ENCODE measurements at regions not wholly inside any gene's neighbourhood (a gene's known extent, or its start where the extent isn't known, plus 50 kb on each side); places are given as distances from the start of the nearest gene placed in this dataset.

DNA sequence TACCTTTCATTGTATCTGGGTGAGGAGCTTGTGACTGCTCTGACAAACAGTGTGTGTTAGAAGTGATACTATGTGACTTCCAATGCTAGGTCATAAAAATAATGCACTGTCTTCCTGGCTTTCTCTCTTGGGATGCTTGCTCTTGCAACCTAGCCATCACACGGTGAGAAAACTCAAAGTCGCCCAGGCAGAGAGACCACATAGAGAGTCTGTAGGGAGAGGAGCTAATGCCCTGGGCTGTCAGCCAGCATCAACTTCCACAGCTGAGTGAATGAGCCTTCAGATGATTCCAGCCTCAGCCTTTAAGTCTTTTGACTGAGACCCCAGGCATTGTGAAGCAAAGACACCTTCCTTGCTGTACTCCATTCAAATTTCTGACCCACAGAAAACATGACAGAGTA, 220.6 kb upstream of the SGO1 start:
- Mint-ChIP-seq H3K4me3 (no peak overlapping the region), H3K36me3 (ENCODE audit: low read depth) (no peaks in the 10 kb centered on the region), H3K9me3 (ENCODE audit: low read depth) (no peaks in the 10 kb centered on the region), H3K27me3 (no peaks in the 10 kb centered on the region), H3K4me1 (no peaks in the 10 kb centered on the region), H3K27ac (no peak overlapping the region)
- ATAC-seq (no peak), DNase-seq (no peak)
- CTCF ChIA-PET = no interaction called here
- intact Hi-C loops (cut with DNase I, micrococcal nuclease) = no loop called here
- POLR2A ChIA-PET = no interaction called here

- H3K27me3 Mint-ChIP-seq = no peaks in the 10 kb centered on the region
- H3K36me3 Mint-ChIP-seq (ENCODE audit: low read depth) = no peaks in the 10 kb centered on the region
- ChIA-PET CTCF (no interaction called here), POLR2A (no interaction called here)
- ATAC-seq = no peak
- H3K9me3 Mint-ChIP-seq (ENCODE audit: low read depth) = no peaks in the 10 kb centered on the region
- no peak overlapping the region for H3K4me3 Mint-ChIP-seq
- no peaks in the 10 kb centered on the region for H3K4me1 Mint-ChIP-seq
- DNase-seq = no peak
- intact Hi-C loops (cut with DNase I, micrococcal nuclease) = no loop called here
- H3K27ac Mint-ChIP-seq = no peak overlapping the region
These were observed 219.7 kb upstream of the SGO1 start for GRCh38 chr3:20405744-20406143.

DNA sequence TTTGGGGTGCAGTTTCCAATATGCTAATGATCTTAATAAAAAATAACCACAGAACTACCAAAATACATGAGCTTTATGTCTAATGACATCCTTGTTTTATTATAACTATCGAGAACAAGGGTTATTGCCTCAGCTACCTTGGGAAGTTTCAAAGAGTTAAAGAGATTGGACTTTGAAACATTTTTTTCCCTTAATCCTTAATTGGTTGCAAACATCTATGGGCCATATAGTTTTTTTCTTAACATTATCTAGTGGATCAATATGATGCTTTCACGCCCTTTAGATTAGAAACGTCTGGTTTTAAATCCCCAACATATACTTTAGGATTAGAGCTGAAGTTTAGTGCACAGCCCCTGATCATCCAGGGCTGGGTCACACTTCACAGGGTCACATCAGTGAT, 219.2 kb upstream of the SGO1 start:
- Mint-ChIP-seq H3K27me3 (no peaks in the 10 kb centered on the region), H3K4me1 (no peaks in the 10 kb centered on the region), H3K36me3 (ENCODE audit: low read depth) (no peaks in the 10 kb centered on the region), H3K27ac (no peak overlapping the region), H3K9me3 (ENCODE audit: low read depth) (no peaks in the 10 kb centered on the region), H3K4me3 (no peak overlapping the region)
- POLR2A ChIA-PET = no interaction called here
- DNase-seq (no peak), ATAC-seq (no peak)
- intact Hi-C loops (cut with DNase I, micrococcal nuclease) = no loop called here
- CTCF ChIA-PET = no interaction called here

GRCh38 chr3:20404741-20405100, 218.7 kb upstream of the SGO1 start:
- Mint-ChIP-seq H3K36me3 (ENCODE audit: low read depth) (no peaks in the 10 kb centered on the region), H3K4me1 (no peaks in the 10 kb centered on the region), H3K9me3 (ENCODE audit: low read depth) (no peaks in the 10 kb centered on the region), H3K27ac (no peak overlapping the region), H3K4me3 (no peak overlapping the region), H3K27me3 (no peaks in the 10 kb centered on the region)
- CTCF ChIA-PET = no interaction called here
- POLR2A ChIA-PET = no interaction called here
- DNase-seq (no peak), ATAC-seq (no peak)
- intact Hi-C loops (cut with DNase I, micrococcal nuclease) = no loop called here

DNA sequence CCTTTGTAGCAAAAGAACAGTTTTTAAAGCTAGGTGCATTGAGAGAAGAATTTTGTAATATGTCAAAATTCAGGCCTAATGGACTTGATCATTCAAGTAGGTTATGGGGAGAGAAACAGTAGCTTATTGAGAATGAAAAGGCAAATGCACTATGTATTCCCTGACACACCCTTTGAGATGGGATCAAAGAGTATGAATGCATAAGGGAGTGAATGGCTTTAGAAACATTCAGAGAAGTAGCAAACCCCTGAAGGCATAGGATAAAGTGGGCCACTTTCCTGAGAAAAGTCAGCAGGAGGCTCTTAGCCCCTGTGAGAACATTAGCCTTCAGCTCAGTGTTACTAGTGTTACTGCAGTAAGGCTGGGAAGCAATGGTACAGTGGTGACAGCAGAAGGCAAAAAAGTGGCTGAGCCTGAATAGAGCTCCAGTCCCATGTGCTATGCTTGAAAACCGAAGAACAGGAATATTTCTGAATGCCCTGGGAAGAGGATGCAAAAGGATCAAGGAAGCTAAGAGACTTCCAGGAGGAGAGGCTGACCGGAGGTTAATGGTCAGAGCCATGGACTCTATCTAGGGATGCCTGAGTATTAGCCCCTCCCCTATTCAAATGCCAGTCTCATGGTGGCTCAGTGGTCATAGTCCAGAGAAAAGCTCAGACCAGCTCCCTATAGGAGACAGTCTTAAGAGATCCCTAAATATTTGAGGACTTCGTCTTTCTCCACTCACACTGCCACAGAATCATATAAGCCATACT, 218.2 kb upstream of the SGO1 start:
- POLR2A ChIA-PET = no interaction called here
- DNase-seq (no peak), ATAC-seq (no peak)
- CTCF ChIA-PET = no interaction called here
- intact Hi-C loops (cut with DNase I, micrococcal nuclease) = no loop called here
- H3K4me1 Mint-ChIP-seq = no peaks in the 10 kb centered on the region
- no peak overlapping the region for H3K4me3 Mint-ChIP-seq
- H3K9me3 Mint-ChIP-seq (ENCODE audit: low read depth) = no peaks in the 10 kb centered on the region
- no peaks in the 10 kb centered on the region for H3K36me3 Mint-ChIP-seq (ENCODE audit: low read depth)
- H3K27ac Mint-ChIP-seq = no peak overlapping the region
- H3K27me3 Mint-ChIP-seq = no peaks in the 10 kb centered on the region

DNA sequence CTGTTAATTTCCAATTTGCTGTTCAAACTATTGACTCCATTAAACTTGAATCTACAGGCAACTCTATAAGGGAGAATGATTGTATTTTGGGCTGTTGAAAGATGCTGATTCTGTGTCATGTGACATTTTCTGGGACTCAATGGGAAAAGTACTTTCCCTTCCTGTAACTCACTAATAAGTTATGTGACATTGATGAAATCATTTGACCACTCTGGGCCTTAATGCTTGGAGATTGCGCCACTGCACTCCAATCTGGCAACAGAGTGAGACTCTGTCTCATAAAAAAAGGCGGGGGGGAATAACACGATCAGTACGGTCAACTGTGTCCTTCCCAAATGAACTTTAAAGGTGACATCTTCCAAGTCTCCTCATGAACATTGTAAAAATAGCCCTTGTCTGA, 215.2 kb upstream of the SGO1 start:
- H3K27ac Mint-ChIP-seq = no peak overlapping the region
- H3K4me3 Mint-ChIP-seq = no peak overlapping the region
- ATAC-seq = no peak
- CTCF ChIA-PET = no interaction called here
- no peak for DNase-seq
- no peaks in the 10 kb centered on the region for H3K4me1 Mint-ChIP-seq
- no peaks in the 10 kb centered on the region for H3K36me3 Mint-ChIP-seq (ENCODE audit: low read depth)
- POLR2A ChIA-PET = interaction anchor here (0.8 kb wide), 1 partner anchor 145 kb away, joined by 3 read pairs; no protein-coding TSS in a partner anchor
- H3K9me3 Mint-ChIP-seq (ENCODE audit: low read depth) = no peaks in the 10 kb centered on the region
- H3K27me3 Mint-ChIP-seq = no peaks in the 10 kb centered on the region
- intact Hi-C loops (cut with DNase I, micrococcal nuclease) = no loop called here

DNA sequence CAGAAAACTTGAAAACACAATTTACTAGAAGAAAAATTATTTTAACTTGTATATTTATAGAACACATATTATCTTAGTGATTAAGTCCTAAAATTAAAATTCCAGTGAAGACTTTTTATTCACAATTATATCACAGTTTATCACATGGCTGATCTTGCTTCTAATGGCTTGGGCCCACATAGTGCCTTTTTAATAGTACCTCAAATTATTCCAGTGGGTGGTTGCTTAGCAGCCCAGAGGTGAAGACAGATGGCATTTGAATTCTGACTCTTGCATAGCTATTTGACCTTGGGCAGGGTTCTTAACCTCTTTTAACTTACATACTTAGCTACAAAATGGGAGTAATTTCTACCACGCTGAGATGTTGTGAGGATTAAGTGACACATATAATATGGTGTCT, 214.7 kb upstream of the SGO1 start:
- no peaks in the 10 kb centered on the region for H3K9me3 Mint-ChIP-seq (ENCODE audit: low read depth)
- H3K27ac Mint-ChIP-seq = no peak overlapping the region
- H3K4me1 Mint-ChIP-seq = no peaks in the 10 kb centered on the region
- no peak overlapping the region for H3K4me3 Mint-ChIP-seq
- POLR2A ChIA-PET = no interaction called here
- no peaks in the 10 kb centered on the region for H3K36me3 Mint-ChIP-seq (ENCODE audit: low read depth)
- DNase-seq = no peak
- no peaks in the 10 kb centered on the region for H3K27me3 Mint-ChIP-seq
- ATAC-seq = no peak
- intact Hi-C loops (cut with DNase I, micrococcal nuclease) = no loop called here
- CTCF ChIA-PET = interaction anchor here (1.4 kb wide), 1 partner anchor 11 kb away, joined by 3 read pairs; no protein-coding TSS in a partner anchor

DNA sequence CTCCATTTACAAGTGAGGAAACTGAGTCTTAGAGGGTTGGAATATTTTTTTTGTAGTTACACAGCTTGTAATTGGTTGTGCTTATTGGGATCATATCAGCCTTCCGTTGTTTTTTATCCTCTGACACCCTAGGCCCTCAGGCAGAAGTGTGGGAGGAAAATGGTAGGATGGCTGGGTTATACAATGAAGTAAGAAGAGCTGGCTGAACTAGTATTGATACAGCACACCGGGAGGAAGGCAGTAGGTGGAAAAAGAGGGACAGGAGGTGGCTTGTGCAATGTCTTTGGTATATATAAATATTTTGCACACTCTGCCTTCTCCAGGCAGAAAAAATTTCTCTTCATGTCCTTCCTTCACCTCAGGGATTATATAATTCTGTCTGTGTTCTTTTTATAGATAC, 214.3 kb upstream of the SGO1 start:
- H3K9me3 Mint-ChIP-seq (ENCODE audit: low read depth) = no peaks in the 10 kb centered on the region
- no peak overlapping the region for H3K27ac Mint-ChIP-seq
- ATAC-seq (no peak), DNase-seq (no peak)
- intact Hi-C loops (cut with DNase I, micrococcal nuclease) = no loop called here
- ChIA-PET CTCF (interaction anchor here (1.4 kb wide), 1 partner anchor 12 kb away, joined by 3 read pairs; no protein-coding TSS in a partner anchor), POLR2A (no interaction called here)
- no peaks in the 10 kb centered on the region for H3K27me3 Mint-ChIP-seq
- H3K4me3 Mint-ChIP-seq = no peak overlapping the region
- no peaks in the 10 kb centered on the region for H3K36me3 Mint-ChIP-seq (ENCODE audit: low read depth)
- no peaks in the 10 kb centered on the region for H3K4me1 Mint-ChIP-seq

DNA sequence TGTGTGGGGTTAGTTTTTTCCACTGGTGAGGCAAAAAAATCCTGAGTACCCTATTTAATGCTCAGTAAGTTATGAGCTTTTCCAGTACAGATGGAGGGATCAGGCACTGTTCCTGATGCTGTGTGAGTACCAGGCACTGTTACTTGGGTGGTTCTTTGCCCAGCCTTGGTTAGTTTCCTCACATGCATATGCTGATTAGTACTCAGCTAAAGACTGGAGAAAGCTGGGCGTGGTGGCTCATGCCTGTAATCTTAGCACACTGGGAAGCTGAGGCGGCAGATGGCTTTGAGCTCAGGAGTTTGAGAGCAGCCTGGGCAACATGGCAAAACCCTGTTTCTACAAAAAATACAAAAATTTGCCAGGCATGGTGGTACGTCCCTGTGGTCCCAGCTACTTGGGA, 210.3 kb upstream of the SGO1 start:
- Mint-ChIP-seq H3K9me3 (ENCODE audit: low read depth) (no peaks in the 10 kb centered on the region), H3K36me3 (ENCODE audit: low read depth) (no peaks in the 10 kb centered on the region), H3K4me1 (no peaks in the 10 kb centered on the region), H3K27ac (no peak overlapping the region), H3K4me3 (no peak overlapping the region), H3K27me3 (no peaks in the 10 kb centered on the region)
- ChIA-PET POLR2A (no interaction called here), CTCF (no interaction called here)
- no peak for DNase-seq
- ATAC-seq = no peak
- intact Hi-C loops (cut with DNase I, micrococcal nuclease) = no loop called here

GRCh38 chr3:20395692-20396091, 209.7 kb upstream of the SGO1 start:
- Mint-ChIP-seq H3K36me3 (ENCODE audit: low read depth) (no peaks in the 10 kb centered on the region), H3K9me3 (ENCODE audit: low read depth) (no peaks in the 10 kb centered on the region), H3K27ac (no peak overlapping the region), H3K27me3 (no peaks in the 10 kb centered on the region), H3K4me3 (no peak overlapping the region), H3K4me1 (no peaks in the 10 kb centered on the region)
- POLR2A ChIA-PET = interaction anchor here (0.8 kb wide), 1 partner anchor 277 kb away, joined by 4 read pairs; no protein-coding TSS in a partner anchor
- ATAC-seq (no peak), DNase-seq (no peak)
- intact Hi-C loops (cut with DNase I, micrococcal nuclease) = no loop called here
- CTCF ChIA-PET = interaction anchor here (0.7 kb wide), 1 partner anchor 894 kb away, joined by 3 read pairs; no protein-coding TSS in a partner anchor

- ChIA-PET POLR2A (no interaction called here), CTCF (no interaction called here)
- Mint-ChIP-seq H3K4me1 (no peaks in the 10 kb centered on the region), H3K4me3 (no peak overlapping the region), H3K27ac (no peak overlapping the region), H3K27me3 (no peaks in the 10 kb centered on the region), H3K36me3 (ENCODE audit: low read depth) (no peaks in the 10 kb centered on the region), H3K9me3 (ENCODE audit: low read depth) (no peaks in the 10 kb centered on the region)
- ATAC-seq (no peak), DNase-seq (no peak)
- intact Hi-C loops (cut with DNase I, micrococcal nuclease) = no loop called here
These were observed 208.2 kb upstream of the SGO1 start for GRCh38 chr3:20394243-20394642.

- no peaks in the 10 kb centered on the region for H3K9me3 Mint-ChIP-seq (ENCODE audit: low read depth)
- H3K4me3 Mint-ChIP-seq = no peak overlapping the region
- intact Hi-C loops (cut with DNase I, micrococcal nuclease) = no loop called here
- no peaks in the 10 kb centered on the region for H3K4me1 Mint-ChIP-seq
- no peak for DNase-seq
- H3K27me3 Mint-ChIP-seq = no peaks in the 10 kb centered on the region
- ChIA-PET CTCF (no interaction called here), POLR2A (no interaction called here)
- ATAC-seq = no peak
- no peaks in the 10 kb centered on the region for H3K36me3 Mint-ChIP-seq (ENCODE audit: low read depth)
- H3K27ac Mint-ChIP-seq = no peak overlapping the region
These were observed 205.6 kb upstream of the SGO1 start for GRCh38 chr3:20391644-20392043.

DNA sequence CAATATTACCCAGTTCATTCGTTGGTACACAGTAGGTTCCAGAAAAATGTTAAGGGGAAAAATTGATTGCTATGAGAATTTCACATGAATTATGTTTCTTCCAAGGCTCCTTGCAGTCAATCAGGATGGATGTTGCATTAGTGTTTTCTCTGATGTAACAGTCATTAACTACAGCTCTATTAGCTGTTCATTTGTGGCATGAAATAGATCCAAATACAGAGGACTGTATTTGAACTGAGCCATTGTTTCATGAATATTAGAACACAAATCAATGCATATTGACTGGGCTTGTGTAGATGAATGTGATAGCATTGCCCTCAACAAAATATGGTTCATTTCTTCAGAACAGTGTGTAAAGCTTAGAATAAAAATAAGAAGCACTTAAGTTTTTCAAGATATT, 203.0 kb upstream of the SGO1 start:
- no peak for ATAC-seq
- POLR2A ChIA-PET = no interaction called here
- Mint-ChIP-seq H3K27me3 (no peaks in the 10 kb centered on the region), H3K4me3 (no peak overlapping the region), H3K4me1 (no peaks in the 10 kb centered on the region), H3K27ac (no peak overlapping the region), H3K9me3 (ENCODE audit: low read depth) (no peaks in the 10 kb centered on the region), H3K36me3 (ENCODE audit: low read depth) (no peaks in the 10 kb centered on the region)
- DNase-seq = no peak
- CTCF ChIA-PET = no interaction called here
- intact Hi-C loops (cut with DNase I, micrococcal nuclease) = no loop called here
